HG03575 (cell line): ENCODE measurements at regions not wholly inside any gene's neighbourhood (a gene's known extent, or its start where the extent isn't known, plus 50 kb on each side); places are given as distances from the start of the nearest gene placed in this dataset.
"Not testable (repeated sequence)": the region's sequence is repeated elsewhere in the genome, so short reads cannot be mapped to it uniquely, and the experiment has no call there.

Experiments
- ATAC-seq: cut with Tn5 transposase; IDR thresholded peaks from one replicate; pipeline ENCODE4 v1.9.1; 2021; ENCODE audit not compliant: unreplicated experiment, insufficient number of reproducible peaks, low FRiP score; ENCODE audit errors: extremely low read depth

- not testable (repeated sequence) for ATAC-seq
Observed at GRCh38 chr1:120357046-120357445, 57.8 kb upstream of the NBPF8 start.

- ATAC-seq = not testable (repeated sequence)
Observed at GRCh38 chr1:120356170-120356569, 58.7 kb upstream of the NBPF8 start.

- ATAC-seq = peak; percentile 61
Observed at GRCh38 chr1:120354618-120355184, 60.1 kb upstream of the NBPF8 start.

- not testable (repeated sequence) for ATAC-seq
Observed at GRCh38 chr1:120342231-120343073, 72.4 kb upstream of the NBPF8 start.

- ATAC-seq = not testable (repeated sequence)
Observed at GRCh38 chr1:120341756-120342155, 73.1 kb upstream of the NBPF8 start.

- not testable (repeated sequence) for ATAC-seq
Observed at GRCh38 chr1:120340838-120341751, 73.7 kb upstream of the NBPF8 start.

- ATAC-seq = not testable (repeated sequence)
Observed at GRCh38 chr1:120315738-120316137, 99.1 kb upstream of the NBPF8 start.

- ATAC-seq = not testable (repeated sequence)
Observed at GRCh38 chr1:120311930-120312329, 102.9 kb upstream of the NBPF8 start.

GRCh38 chr1:120308940-120309578 lies 105.8 kb upstream of the NBPF8 start:
- not testable (repeated sequence) for ATAC-seq

GRCh38 chr1:120305046-120305445 lies 109.8 kb upstream of the NBPF8 start:
- ATAC-seq = not testable (repeated sequence)

- ATAC-seq = not testable (repeated sequence)
Observed at GRCh38 chr1:120304341-120304740, 110.5 kb upstream of the NBPF8 start.

- ATAC-seq = not testable (repeated sequence)
Observed at GRCh38 chr1:120299433-120300057, 115.3 kb upstream of the NBPF8 start.

- ATAC-seq = not testable (repeated sequence)
Observed at GRCh38 chr1:120298487-120298886, 116.3 kb upstream of the NBPF8 start.

- not testable (repeated sequence) for ATAC-seq
Observed at GRCh38 chr1:120297345-120297953, 117.4 kb upstream of the NBPF8 start.

- not testable (repeated sequence) for ATAC-seq
Observed at GRCh38 chr1:120290105-120290504, 113.8 kb upstream of the SEC22B start.

- ATAC-seq = not testable (repeated sequence)
Observed at GRCh38 chr1:120289601-120290074, 113.3 kb upstream of the SEC22B start.

- ATAC-seq = not testable (repeated sequence)
Observed at GRCh38 chr1:120288814-120289600, 112.7 kb upstream of the SEC22B start.
